HFFc6 (cell line): ENCODE measurements at regions not wholly inside any gene's neighbourhood (a gene's known extent, or its start where the extent isn't known, plus 50 kb on each side); places are given as distances from the start of the nearest gene placed in this dataset.
"Not testable (repeated sequence)": the region's sequence is repeated elsewhere in the genome, so short reads cannot be mapped to it uniquely, and the experiment has no call there.

Experiments
- DNase-seq: peaks from one replicate; pipeline ENCODE4 v3.0.0-alpha.2; 2018
- H3K27ac Mint-ChIP-seq: 2 replicates; pipeline ENCODE4 v1.8.0; 2020; ENCODE audit warnings: mild to moderate bottlenecking, mixed read lengths
- H3K27me3 Mint-ChIP-seq: 2 replicates; pipeline ENCODE4 v1.8.0; 2021; ENCODE audit warnings: mild to moderate bottlenecking, moderate library complexity, mixed read lengths; ENCODE audit not compliant: insufficient read depth
- H3K36me3 Mint-ChIP-seq: 2 replicates; pipeline ENCODE4 v1.8.0; 2021; ENCODE audit warnings: low read depth, mixed read lengths
- H3K4me1 Mint-ChIP-seq: 2 replicates; pipeline ENCODE4 v1.8.0; 2020; ENCODE audit warnings: low read depth, mixed read lengths
- H3K4me3 Mint-ChIP-seq: 2 replicates; pipeline ENCODE4 v1.8.0; 2020; ENCODE audit warnings: mild to moderate bottlenecking, moderate library complexity, mixed read lengths
- H3K9me3 Mint-ChIP-seq: 2 replicates; pipeline ENCODE4 v1.8.0; 2020; ENCODE audit warnings: mild to moderate bottlenecking, mixed read lengths
- CTCF ChIP-seq: fragments of 200-600 bp; sonication (generic); IDR thresholded peaks from 2 replicates; pipeline ENCODE4 v1.5.0; 2021; ENCODE audit warnings: antibody characterized with exemption, mild to moderate bottlenecking

GRCh38 chr12:75756111-75756510 lies 244.7 kb upstream of the KRR1 start:
- no peak overlapping the region for H3K4me3 Mint-ChIP-seq
- no peaks in the 10 kb centered on the region for H3K9me3 Mint-ChIP-seq
- H3K4me1 Mint-ChIP-seq: peaks cover 65% of the 10 kb centered on the region
- no peak for TF ChIP-seq CTCF
- no peak for DNase-seq
- H3K36me3 Mint-ChIP-seq: no peaks in the 10 kb centered on the region
- H3K27me3 Mint-ChIP-seq: no peaks in the 10 kb centered on the region
- H3K27ac Mint-ChIP-seq: no peak overlapping the region

- H3K27ac Mint-ChIP-seq: no peak overlapping the region
- H3K4me3 Mint-ChIP-seq: no peak overlapping the region
- peaks cover 4% of the 10 kb centered on the region; the same call in 1 of the 2 replicates for H3K36me3 Mint-ChIP-seq
- peaks cover 67% of the 10 kb centered on the region for H3K4me1 Mint-ChIP-seq
- TF ChIP-seq CTCF: no peak
- no peaks in the 10 kb centered on the region for H3K9me3 Mint-ChIP-seq
- no peak for DNase-seq
- H3K27me3 Mint-ChIP-seq: no peaks in the 10 kb centered on the region
Observed at GRCh38 chr12:75754698-75755097, 243.3 kb upstream of the KRR1 start.

GRCh38 chr12:75754141-75754540 lies 242.7 kb upstream of the KRR1 start:
- no peak for DNase-seq
- Mint-ChIP-seq H3K9me3 (no peaks in the 10 kb centered on the region; the same call in 1 of the 2 replicates), H3K4me3 (no peak overlapping the region), H3K36me3 (peaks cover 7% of the 10 kb centered on the region; the same call in 1 of the 2 replicates), H3K27ac (no peak overlapping the region), H3K4me1 (peaks cover 62% of the 10 kb centered on the region), H3K27me3 (no peaks in the 10 kb centered on the region)
- no peak for TF ChIP-seq CTCF

GRCh38 chr12:75751769-75752471 lies 240.5 kb upstream of the KRR1 start:
- peaks cover 2% of the 10 kb centered on the region; the same call in 1 of the 2 replicates for H3K27me3 Mint-ChIP-seq
- H3K36me3 Mint-ChIP-seq: peaks cover 7% of the 10 kb centered on the region; the same call in 1 of the 2 replicates
- DNase-seq: no peak
- no peaks in the 10 kb centered on the region; the same call in 1 of the 2 replicates for H3K9me3 Mint-ChIP-seq
- peaks cover 61% of the 10 kb centered on the region for H3K4me1 Mint-ChIP-seq
- H3K27ac Mint-ChIP-seq: peak overlapping the region; percentile 81; the same call in 1 of the 2 replicates
- no peak overlapping the region for H3K4me3 Mint-ChIP-seq
- TF ChIP-seq CTCF: no peak

- H3K9me3 Mint-ChIP-seq: no peaks in the 10 kb centered on the region; the same call in 1 of the 2 replicates
- peaks cover 7% of the 10 kb centered on the region; the same call in 1 of the 2 replicates for H3K36me3 Mint-ChIP-seq
- H3K27me3 Mint-ChIP-seq: peaks cover 2% of the 10 kb centered on the region; the same call in 1 of the 2 replicates
- peaks cover 69% of the 10 kb centered on the region for H3K4me1 Mint-ChIP-seq
- peak overlapping the region; percentile 66 for H3K4me3 Mint-ChIP-seq
- peak overlapping the region; percentile 81 for H3K27ac Mint-ChIP-seq
- no peak for TF ChIP-seq CTCF
- DNase-seq: peak; percentile 22
Observed at GRCh38 chr12:75750716-75751306, 239.4 kb upstream of the KRR1 start.

GRCh38 chr12:75748990-75749389 lies 237.6 kb upstream of the KRR1 start:
- H3K4me1 Mint-ChIP-seq: peaks cover 71% of the 10 kb centered on the region
- not testable (repeated sequence) for H3K27ac Mint-ChIP-seq, H3K36me3 Mint-ChIP-seq, H3K4me3 Mint-ChIP-seq, H3K9me3 Mint-ChIP-seq, H3K27me3 Mint-ChIP-seq, DNase-seq
